HEK293 (cell line): ENCODE measurements at regions not wholly inside any gene's neighbourhood (a gene's known extent, or its start where the extent isn't known, plus 50 kb on each side); places are given as distances from the start of the nearest gene placed in this dataset.

Experiments
- CTCF ChIA-PET: fragments of 350-600 bp; formaldehyde crosslinking; extraction: SDS; loops from one replicate; lab custom pipeline; 2021; ENCODE audit warnings: antibody characterized with exemption; lab: Yijun Ruan, JAX
- POLR2A ChIA-PET: fragments of 300-600 bp; formaldehyde crosslinking; extraction: SDS; loops from one replicate; lab custom pipeline; 2020; ENCODE audit warnings: antibody characterized with exemption, inconsistent platforms; lab: Yijun Ruan, JAX
- H3K27ac ChIP-seq: fragments of 200-500 bp; sonication (Bioruptor generic); 2 replicates; pipeline ENCODE4 v1.5.1; 2014; ENCODE audit warnings: low read depth, low read length, control low read depth, inconsistent platforms; ENCODE audit errors: extremely low read depth
- H3K36me3 ChIP-seq, 2 experiments: fragments of 200-500 bp in 1 of 2; sonication (Bioruptor generic) in 1 of 2; 1 replicate in 1 of 2; 2 replicates in 1 of 2; pipeline ENCODE4 v1.5.1; 2014 to 2017; ENCODE audit warnings: inconsistent platforms in 2 of 2, low read length in 2 of 2; ENCODE audit not compliant: control insufficient read depth in 2 of 2, insufficient read depth in 1 of 2
- H3K4me1 ChIP-seq: fragments of 200-500 bp; sonication (Bioruptor generic); 2 replicates; pipeline ENCODE4 v1.5.1; 2014; ENCODE audit warnings: mild to moderate bottlenecking, low read length, inconsistent platforms; ENCODE audit not compliant: control insufficient read depth, insufficient read depth
- H3K4me3 ChIP-seq: 2 replicates; pipeline ENCODE4 v1.5.1; 2011; ENCODE audit warnings: low read depth, mild to moderate bottlenecking, control low read depth, low read length, moderate library complexity
- H3K9me3 ChIP-seq: fragments of 200-500 bp; sonication (Bioruptor generic); 2 replicates; pipeline ENCODE4 v1.5.1; 2014; ENCODE audit warnings: low read depth, low read length, inconsistent platforms; ENCODE audit not compliant: control insufficient read depth, insufficient read depth
- KLF10 ChIP-seq: fragments of 450-650 bp; IDR thresholded peaks from 2 replicates; pipeline ENCODE4 v1.5.1; 2018; ENCODE audit warnings: missing biosample characterization, mild to moderate bottlenecking, missing genetic modification characterization
- ZBTB26 ChIP-seq: fragments of 450-650 bp; formaldehyde crosslinking; optimal IDR thresholded peaks from 2 replicates; pipeline ENCODE3; 2016; ENCODE audit warnings: missing biosample characterization, mild to moderate bottlenecking, missing genetic modification characterization
- ZFHX2 ChIP-seq: fragments of 450-650 bp; formaldehyde crosslinking; conservative IDR thresholded peaks from 2 replicates; pipeline ENCODE4 v1.5.1; 2016; ENCODE audit warnings: missing biosample characterization, missing genetic modification characterization
- ZNF239 ChIP-seq: fragments of 450-650 bp; formaldehyde crosslinking; IDR thresholded peaks from 2 replicates; pipeline ENCODE4 v1.5.1; 2016; ENCODE audit warnings: missing biosample characterization, missing genetic modification characterization
- ZNF248 ChIP-seq: fragments of 450-650 bp; formaldehyde crosslinking; IDR thresholded peaks from 2 replicates; pipeline ENCODE4 v1.5.1; 2017; ENCODE audit warnings: missing biosample characterization, missing genetic modification characterization
- ZNF324 ChIP-seq: fragments of 450-650 bp; formaldehyde crosslinking; IDR thresholded peaks from 2 replicates; pipeline ENCODE4 v1.5.1; 2016; ENCODE audit warnings: missing biosample characterization, missing genetic modification characterization
- ZNF610 ChIP-seq: fragments of 450-650 bp; formaldehyde crosslinking; IDR thresholded peaks from 2 replicates; pipeline ENCODE4 v1.5.1; 2016; ENCODE audit warnings: missing biosample characterization, missing genetic modification characterization, borderline replicate concordance
- ZNF677 ChIP-seq: fragments of 450-650 bp; IDR thresholded peaks from 2 replicates; pipeline ENCODE4 v1.5.0; 2018; ENCODE audit warnings: missing biosample characterization, mild to moderate bottlenecking, missing genetic modification characterization, moderate library complexity
- ZNF747 ChIP-seq: fragments of 450-650 bp; formaldehyde crosslinking; IDR thresholded peaks from 2 replicates; pipeline ENCODE4 v1.5.1; 2016; ENCODE audit warnings: missing biosample characterization, missing genetic modification characterization
- ZNF791 ChIP-seq: fragments of 450-650 bp; formaldehyde crosslinking; IDR thresholded peaks from 2 replicates; pipeline ENCODE4 v1.5.1; 2016; ENCODE audit warnings: missing biosample characterization, missing genetic modification characterization
- ZNF837 ChIP-seq: fragments of 450-650 bp; formaldehyde crosslinking; IDR thresholded peaks from 2 replicates; pipeline ENCODE4 v1.5.1; 2016; ENCODE audit warnings: missing biosample characterization, missing genetic modification characterization
- ZSCAN4 ChIP-seq: fragments of 450-650 bp; formaldehyde crosslinking; IDR thresholded peaks from 2 replicates; pipeline ENCODE4 v1.5.1; 2017; ENCODE audit warnings: missing biosample characterization, missing genetic modification characterization
- TF ChIP-seq, protein P1 (sequence below): fragments of 450-650 bp; formaldehyde crosslinking; IDR thresholded peaks from 2 replicates; pipeline ENCODE4 v1.5.1; 2016; ENCODE audit warnings: missing biosample characterization, missing genetic modification characterization
- TF ChIP-seq, protein P2 (sequence below): fragments of 450-650 bp; formaldehyde crosslinking; IDR thresholded peaks from 2 replicates; pipeline ENCODE4 v1.5.1; 2016; ENCODE audit warnings: missing biosample characterization, missing genetic modification characterization
- TF ChIP-seq, protein P3 (sequence below): fragments of 450-650 bp; formaldehyde crosslinking; IDR thresholded peaks from 2 replicates; pipeline ENCODE4 v1.5.1; 2016; ENCODE audit warnings: missing biosample characterization, missing genetic modification characterization

DNA sequence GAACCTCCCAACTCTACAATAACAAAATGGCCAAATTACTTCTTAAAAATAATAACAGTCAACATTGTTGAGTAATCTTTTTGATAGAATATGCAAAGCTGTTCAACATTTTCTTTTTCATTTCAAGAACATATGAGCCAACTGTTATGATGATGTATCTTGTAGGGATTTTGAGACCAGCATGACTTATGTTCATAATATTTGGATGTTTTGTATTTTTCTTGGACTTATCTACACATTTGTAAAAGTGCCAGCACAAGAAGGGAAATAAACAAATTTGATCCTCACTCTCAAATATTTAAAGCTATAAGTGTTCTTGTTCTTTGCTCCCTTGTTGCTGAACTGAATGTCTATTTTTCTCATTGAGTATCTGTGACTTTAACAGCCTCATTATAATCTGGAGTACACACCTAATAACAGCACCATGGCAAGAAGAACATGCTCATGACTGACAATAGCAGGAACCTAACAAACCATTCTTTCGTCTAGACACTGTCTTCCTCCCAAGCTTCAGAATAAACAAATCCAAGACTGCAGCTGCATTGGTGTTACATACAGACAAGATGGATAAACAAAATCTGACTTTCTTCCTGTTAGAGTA is 1049.7 kb downstream of the FAT4 start:
- TF ChIP-seq, protein P1, sequence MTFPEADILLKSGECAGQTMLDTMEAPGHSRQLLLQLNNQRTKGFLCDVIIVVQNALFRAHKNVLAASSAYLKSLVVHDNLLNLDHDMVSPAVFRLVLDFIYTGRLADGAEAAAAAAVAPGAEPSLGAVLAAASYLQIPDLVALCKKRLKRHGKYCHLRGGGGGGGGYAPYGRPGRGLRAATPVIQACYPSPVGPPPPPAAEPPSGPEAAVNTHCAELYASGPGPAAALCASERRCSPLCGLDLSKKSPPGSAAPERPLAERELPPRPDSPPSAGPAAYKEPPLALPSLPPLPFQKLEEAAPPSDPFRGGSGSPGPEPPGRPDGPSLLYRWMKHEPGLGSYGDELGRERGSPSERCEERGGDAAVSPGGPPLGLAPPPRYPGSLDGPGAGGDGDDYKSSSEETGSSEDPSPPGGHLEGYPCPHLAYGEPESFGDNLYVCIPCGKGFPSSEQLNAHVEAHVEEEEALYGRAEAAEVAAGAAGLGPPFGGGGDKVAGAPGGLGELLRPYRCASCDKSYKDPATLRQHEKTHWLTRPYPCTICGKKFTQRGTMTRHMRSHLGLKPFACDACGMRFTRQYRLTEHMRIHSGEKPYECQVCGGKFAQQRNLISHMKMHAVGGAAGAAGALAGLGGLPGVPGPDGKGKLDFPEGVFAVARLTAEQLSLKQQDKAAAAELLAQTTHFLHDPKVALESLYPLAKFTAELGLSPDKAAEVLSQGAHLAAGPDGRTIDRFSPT (tag by site-specific recombination) = no peak
- TF ChIP-seq ZSCAN4 (tag by site-specific recombination) (no peak), ZNF610 (tag by site-specific recombination) (no peak)
- TF ChIP-seq, protein P2, sequence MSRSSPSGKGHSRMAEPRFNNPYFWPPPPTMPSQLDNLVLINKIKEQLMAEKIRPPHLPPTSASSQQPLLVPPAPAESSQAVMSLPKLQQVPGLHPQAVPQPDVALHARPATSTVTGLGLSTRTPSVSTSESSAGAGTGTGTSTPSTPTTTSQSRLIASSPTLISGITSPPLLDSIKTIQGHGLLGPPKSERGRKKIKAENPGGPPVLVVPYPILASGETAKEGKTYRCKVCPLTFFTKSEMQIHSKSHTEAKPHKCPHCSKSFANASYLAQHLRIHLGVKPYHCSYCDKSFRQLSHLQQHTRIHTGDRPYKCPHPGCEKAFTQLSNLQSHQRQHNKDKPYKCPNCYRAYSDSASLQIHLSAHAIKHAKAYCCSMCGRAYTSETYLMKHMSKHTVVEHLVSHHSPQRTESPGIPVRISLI (tag by site-specific recombination) = no peak
- H3K4me1 ChIP-seq = no peaks in the 10 kb centered on the region
- H3K9me3 ChIP-seq = no peaks in the 10 kb centered on the region
- POLR2A ChIA-PET = no interaction called here
- H3K36me3 ChIP-seq = no peaks in the 10 kb centered on the region
- CTCF ChIA-PET = no interaction called here
- no peak overlapping the region for H3K27ac ChIP-seq
- H3K4me3 ChIP-seq = no peak overlapping the region

- Histone ChIP-seq H3K27ac (no peak overlapping the region), H3K4me1 (no peaks in the 10 kb centered on the region), H3K4me3 (no peak overlapping the region), H3K36me3 (no peaks in the 10 kb centered on the region), H3K9me3 (no peaks in the 10 kb centered on the region)
- TF ChIP-seq ZNF324 (tag by site-specific recombination) (no peak), ZNF791 (tag by site-specific recombination) (no peak), ZNF747 (tag by site-specific recombination) (no peak), ZFHX2 (tag by site-specific recombination) (no peak), ZNF677 (tag by site-specific recombination) (no peak), KLF10 (no peak), ZNF239 (tag by site-specific recombination) (no peak), ZNF837 (tag by site-specific recombination) (no peak), ZNF248 (tag by site-specific recombination) (no peak)
- TF ChIP-seq, protein P2 (tag by site-specific recombination) = no peak
- POLR2A ChIA-PET = no interaction called here
- CTCF ChIA-PET = no interaction called here
Observed at GRCh38 chr4:126369076-126369475, 1054.3 kb downstream of the FAT4 start.

GRCh38 chr4:126372634-126373033 is 1057.9 kb downstream of the FAT4 start:
- Histone ChIP-seq H3K27ac (no peak overlapping the region), H3K36me3 (no peaks in the 10 kb centered on the region), H3K9me3 (no peaks in the 10 kb centered on the region), H3K4me3 (no peak overlapping the region), H3K4me1 (no peaks in the 10 kb centered on the region)
- CTCF ChIA-PET = no interaction called here
- TF ChIP-seq ZBTB26 (tag by site-specific recombination) = no peak
- TF ChIP-seq, protein P3, sequence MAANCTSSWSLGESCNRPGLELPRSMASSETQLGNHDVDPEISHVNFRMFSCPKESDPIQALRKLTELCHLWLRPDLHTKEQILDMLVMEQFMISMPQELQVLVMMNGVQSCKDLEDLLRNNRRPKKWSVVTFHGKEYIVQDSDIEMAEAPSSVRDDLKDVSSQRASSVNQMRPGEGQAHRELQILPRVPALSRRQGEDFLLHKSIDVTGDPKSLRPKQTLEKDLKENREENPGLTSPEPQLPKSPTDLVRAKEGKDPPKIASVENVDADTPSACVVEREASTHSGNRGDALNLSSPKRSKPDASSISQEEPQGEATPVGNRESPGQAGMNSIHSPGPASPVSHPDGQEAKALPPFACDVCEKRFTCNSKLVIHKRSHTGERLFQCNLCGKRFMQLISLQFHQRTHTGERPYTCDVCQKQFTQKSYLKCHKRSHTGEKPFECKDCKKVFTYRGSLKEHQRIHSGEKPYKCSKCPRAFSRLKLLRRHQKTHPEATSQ (tag by site-specific recombination) = no peak
- POLR2A ChIA-PET = no interaction called here
